NCI-H446 (cell line): ENCODE measurements at regions not wholly inside any gene's neighbourhood (a gene's known extent, or its start where the extent isn't known, plus 50 kb on each side); places are given as distances from the start of the nearest gene placed in this dataset.
"Not testable (repeated sequence)": the region's sequence is repeated elsewhere in the genome, so short reads cannot be mapped to it uniquely, and the experiment has no call there.

Source experiments
- DNase-seq, 2 experiments: peaks; one replicate each; lab custom pipeline; 2025; lab: John Stamatoyannopoulos, UW

GRCh38 chr17:77290759-77291558 lies 150.2 kb downstream of the SEC14L1 start:
- not testable (repeated sequence) for DNase-seq

DNA sequence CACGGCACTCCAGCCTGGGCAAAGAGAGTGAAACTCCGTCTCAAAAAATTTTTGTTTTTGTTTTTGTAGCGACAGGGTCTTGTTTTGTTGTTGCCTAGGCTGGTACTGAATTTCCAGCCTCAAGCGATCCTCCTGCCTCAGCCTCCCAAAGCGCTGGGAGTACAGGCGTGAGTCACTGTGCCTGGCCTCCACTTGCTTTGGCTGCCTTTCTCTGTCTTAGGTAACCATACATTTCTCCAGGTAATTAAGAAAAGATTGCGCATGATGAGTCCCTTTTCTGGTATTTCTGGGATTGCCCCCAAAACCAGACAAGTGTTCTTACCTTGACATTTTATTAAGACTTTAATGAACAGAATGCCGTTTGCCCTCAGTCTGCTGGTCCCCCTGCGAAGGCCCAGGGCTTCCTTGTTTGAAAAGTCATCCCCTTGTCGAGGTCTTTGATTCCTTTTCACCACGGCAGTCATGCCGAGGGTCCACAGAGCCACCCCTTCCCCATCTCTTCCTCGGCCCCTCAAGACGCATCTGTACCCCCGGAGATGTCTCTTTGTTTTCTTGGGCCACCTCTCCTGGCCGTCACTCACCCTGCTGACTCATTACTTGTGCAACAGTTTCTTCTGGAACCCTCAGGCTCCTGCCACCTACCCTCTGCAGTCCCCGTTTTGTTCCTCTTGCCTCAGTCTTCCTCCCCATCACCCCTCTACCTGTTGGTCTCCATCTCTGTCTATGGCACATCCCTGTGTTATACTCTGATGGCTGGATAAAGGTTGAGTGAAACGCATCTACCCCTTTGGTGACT lies 151.0 kb downstream of the SEC14L1 start:
- no peak for DNase-seq

DNA sequence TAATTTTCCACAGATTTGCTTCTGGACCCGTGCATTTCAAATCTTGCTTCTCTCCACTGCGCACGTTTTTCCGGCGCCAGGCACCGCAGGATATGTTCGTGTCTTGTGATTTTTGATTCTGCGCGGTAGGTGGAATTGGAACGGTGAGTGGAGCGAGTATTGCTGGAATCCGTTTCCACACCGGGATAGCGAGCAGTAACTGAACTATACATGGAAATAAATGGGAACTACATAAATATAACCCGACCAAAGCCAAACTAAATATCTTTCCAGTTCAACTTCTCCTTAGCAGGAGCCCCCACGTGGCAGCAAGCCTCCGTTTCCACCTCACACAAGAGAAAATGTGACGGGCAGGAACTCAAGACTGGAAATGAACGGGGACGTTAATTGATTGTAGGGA lies 154.0 kb downstream of the SEC14L1 start:
- no peak for DNase-seq

DNA sequence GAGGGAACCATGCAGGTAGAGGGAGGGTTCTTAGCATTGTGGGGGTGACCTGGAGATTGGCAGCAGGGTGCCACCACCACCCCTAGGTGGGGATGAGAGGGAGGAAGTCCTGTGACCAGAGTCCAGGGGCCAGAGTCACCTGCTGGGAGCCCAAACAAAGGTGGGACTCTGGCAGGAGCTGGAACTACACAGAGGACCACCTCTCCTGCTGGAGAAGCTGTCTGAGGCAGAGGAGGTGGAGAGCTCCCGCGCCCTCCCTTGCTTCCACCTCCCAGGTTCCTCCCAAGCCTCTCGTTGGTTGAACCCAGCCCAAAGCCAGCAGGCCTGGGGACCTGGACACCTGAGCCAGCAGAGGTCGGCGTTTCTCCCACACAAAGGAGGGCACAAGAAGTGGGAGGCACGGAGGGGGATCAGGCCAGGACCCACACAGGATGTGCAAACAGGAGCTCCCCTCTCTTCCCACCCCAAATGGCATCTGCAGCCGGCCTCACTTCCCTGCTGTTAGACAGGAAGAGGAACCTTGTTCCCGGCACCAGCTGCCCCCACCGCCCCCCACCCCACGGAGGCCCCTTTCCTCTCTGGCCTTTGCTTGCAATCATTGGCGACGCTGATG lies 154.6 kb downstream of the SEC14L1 start:
- DNase-seq: no peak

DNA sequence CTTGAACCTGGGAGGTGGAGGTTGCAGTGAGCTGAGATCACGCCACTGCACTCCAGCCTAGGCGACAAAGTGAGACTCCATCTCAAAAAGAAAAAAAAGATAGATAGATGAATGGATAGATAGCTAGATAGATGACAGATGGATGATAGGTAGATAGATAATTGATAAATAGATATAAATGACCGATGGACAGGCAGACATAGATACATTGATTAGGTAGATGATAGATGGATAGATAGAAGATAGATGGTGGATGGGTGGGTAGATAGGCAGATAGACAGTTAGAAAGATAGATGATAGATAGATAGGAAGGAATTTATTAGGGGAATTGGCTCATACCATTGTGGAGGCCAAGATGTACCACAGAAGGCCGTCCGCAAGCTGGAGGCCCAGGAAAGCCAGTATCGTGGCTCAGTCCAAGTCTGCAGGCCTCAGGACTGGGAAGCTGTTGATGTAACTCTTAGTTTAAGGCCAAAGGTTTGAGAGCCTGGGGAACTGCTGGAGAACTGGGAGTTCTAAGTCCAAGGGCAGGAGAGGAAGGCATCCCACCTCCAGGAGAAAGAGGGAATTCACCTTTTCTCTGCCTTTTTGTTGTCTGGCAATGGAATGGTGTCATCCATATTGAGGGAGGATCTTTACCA lies 156.1 kb downstream of the SEC14L1 start:
- DNase-seq: no peak

DNA sequence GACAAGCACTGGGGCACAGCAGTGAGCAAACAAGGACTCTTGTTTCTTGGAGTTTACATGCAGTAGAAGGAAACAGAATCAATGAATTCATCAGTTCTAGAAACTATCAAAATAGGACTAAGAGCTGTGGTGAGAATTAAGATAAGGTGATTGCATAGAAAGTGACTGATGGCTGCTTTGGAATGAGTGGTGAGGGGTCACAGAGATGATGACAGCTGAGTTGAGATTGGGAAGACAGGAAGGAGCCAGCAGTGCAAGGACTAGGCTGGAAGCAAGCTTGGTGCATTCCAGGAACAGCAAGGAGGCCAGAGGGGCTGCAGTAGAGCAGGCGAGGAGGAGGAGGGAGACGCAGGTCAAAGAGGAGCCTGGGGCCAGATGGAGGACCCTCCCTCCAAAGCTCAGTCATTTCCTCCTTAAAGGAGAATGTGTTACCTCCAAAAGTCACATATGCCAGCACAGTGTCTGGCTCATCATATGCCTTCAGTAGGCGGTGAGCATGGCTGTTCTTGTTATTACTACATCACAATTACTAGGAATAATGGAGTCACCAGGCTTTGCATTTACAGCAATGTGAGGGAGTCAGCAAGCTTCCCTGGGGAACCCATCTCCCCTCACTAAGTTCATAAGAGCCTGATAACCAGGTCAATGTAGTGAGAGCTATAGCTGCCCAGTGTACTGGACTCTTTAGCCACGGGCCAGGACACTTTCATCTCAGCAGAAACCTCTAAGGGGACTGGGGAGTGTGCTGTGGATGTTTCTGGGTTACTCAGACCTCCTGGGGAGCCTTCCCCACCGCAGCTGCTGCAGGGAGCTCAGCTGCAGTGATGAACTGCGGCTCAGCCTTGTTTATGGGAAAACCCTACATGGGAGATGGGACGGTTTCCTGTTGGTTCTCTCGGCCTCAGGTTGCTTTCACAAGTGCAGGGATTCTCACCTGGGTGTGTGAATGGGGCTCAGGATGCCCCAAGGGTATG lies 157.2 kb downstream of the SEC14L1 start:
- DNase-seq: no peak

DNA sequence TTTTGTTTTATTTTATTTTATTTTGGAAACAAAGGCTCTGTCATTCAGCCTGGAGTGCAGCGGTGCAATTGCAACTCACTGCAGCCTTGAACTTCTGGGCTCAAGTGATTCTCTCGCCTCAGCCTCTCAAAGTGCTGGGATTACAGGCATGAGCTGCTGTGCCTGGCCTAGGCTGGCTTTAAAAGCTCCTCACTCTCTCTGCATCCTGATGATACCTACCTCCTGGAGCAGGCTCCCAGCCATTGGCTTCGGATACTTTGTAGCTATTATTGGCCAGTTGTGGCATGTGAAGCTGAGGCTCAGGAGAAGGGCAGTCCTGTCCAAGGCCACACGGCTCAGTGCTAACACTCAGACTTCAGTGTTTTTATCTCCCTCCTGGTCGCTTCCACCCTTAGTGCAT lies 158.0 kb downstream of the SEC14L1 start:
- DNase-seq: no peak

- DNase-seq: no peak
These were observed 158.7 kb downstream of the SEC14L1 start for GRCh38 chr17:77299256-77300015.

DNA sequence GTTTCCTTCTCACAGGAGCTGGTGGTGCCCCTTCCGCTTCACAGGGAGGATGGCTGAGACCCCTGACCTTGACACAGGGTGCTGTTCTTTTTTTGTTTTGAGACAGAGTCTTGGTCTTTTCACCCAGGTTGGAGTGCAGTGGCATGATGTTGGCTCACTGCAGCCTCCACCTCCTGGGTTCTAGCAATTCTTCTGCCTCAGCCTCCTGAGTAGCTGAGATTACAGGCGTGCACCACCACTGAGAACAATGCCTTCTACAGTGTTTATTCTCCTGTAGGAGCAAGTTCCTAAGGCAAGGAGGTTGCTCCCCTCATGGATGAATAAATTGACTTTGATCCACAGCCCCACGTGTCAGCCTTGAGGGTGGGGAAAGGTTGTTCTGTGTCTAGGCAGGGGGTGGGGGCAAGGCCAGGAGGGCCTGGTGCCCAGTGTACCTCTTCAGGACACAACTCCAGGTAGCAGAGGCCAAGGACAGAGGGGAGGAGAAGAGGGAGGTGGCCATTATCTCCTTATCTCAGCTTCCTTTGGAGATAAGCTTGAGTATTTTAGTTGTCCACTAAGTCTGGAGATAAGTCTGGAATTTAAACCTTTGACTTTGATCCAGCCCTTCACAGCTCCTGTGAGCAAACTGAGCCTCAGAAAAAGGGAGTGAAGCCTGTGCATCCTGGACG lies 159.4 kb downstream of the SEC14L1 start:
- no peak for DNase-seq

GRCh38 chr17:77301694-77302266 lies 161.0 kb downstream of the SEC14L1 start:
- no peak for DNase-seq

- DNase-seq: no peak
These were observed 161.9 kb downstream of the SEC14L1 start for GRCh38 chr17:77302682-77303081.

- no peak for DNase-seq
These were observed 162.9 kb downstream of the SEC14L1 start for GRCh38 chr17:77303620-77304019.

DNA sequence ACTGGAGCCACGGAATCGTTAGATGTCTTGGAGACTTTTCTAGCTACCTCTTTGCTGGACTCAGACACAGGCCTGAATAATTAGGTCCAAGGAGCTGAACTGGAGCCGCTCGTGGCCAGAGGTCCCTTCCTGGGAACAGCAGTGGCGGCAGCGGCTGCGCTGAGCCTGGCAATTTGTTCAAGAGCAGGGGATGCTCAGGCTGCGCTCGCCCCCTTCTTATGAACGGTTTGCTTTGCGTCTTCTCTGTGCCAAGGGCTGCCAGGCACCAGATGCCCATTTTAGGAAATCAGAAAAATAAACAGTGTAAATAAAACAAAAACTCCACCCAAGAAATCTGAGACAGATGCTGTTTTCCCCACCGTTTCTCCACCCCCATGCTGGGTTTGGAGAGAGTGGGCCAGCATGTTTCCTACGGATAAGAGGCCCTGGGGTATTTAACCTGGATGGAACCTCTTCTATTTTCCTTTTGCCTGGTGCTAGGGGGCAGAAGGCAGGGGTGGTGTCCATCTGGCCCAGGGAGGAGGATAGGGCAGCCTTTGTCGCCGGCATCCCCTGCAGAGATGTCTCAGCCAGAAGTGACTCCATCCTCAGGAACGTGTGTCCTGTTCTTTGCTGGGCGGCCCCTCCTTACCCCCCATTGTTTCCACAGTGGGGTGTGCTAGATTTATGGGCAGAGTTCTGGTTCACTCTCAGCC lies 163.4 kb downstream of the SEC14L1 start:
- peak; percentile 76 to 85 for DNase-seq

GRCh38 chr17:77304746-77305473 lies 164.1 kb downstream of the SEC14L1 start:
- DNase-seq: no peak

DNA sequence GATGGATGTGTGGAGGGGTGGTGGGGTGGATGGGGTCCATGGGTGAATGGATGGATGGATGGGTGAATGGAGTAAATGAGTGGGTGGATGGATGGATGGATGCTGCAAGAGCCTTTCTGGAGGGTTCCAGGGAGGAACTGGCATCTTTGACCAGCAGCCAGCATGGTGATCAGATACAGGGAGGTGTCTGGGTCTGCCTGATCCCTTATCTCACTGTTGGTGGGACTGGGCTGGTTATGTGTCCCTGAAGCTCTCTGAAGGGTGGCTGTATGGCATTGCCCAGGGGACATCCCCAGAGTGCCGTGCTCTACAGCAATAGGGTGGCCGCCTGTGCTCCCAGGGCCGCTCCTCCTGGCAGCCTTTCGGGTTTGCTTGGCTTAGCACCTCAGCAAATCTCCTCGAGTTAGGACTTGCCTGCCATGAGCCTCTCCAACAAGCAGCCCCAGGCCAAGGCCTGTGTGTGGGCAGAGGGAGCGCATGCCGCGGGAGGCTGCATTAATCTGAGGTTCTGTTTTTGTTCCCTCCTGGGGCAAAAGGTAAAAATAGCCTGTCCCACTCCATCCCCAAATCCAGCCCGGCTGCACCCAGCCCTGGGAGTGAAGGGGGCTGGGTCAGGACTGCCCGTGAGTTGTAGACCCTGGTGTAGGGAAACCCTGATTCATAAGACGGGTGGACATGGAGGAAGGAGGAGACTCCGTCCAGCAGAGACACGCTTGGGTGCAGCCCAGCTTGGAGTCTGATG lies 165.4 kb downstream of the SEC14L1 start:
- DNase-seq: peak in 1 of 2 experiments; percentile 27

- DNase-seq: no peak
These were observed 166.2 kb downstream of the SEC14L1 start for GRCh38 chr17:77306790-77307478.
